ENCODE measurements at regions not wholly inside any gene's neighbourhood (a gene's known extent, or its start where the extent isn't known, plus 50 kb on each side); places are given as distances from the start of the nearest gene placed in this dataset.
A peak's percentile ranks its signal among the peaks of the same experiment; 100 is the strongest.

GRCh38 chr6:14709066-14709670 is 536.7 kb upstream of the JARID2 start:
- H3K4me3 Mint-ChIP-seq: no peak overlapping the region
- H3K9me3 Mint-ChIP-seq: peaks cover 0 to 7% of the 10 kb centered on the region in 2 donors
- ATAC-seq (no peak), DNase-seq (no peak)
- peaks cover 26% of the 10 kb centered on the region for H3K4me1 Mint-ChIP-seq
- H3K27me3 Mint-ChIP-seq: no peaks in the 10 kb centered on the region
- no peak overlapping the region for H3K27ac Mint-ChIP-seq

GRCh38 chr6:14709900-14710299 is 536.0 kb upstream of the JARID2 start:
- Mint-ChIP-seq H3K27ac (peak overlapping the region in 1 of 2 donors; percentile 53), H3K4me1 (peaks cover 26% of the 10 kb centered on the region), H3K4me3 (no peak overlapping the region), H3K27me3 (no peaks in the 10 kb centered on the region), H3K9me3 (peaks cover 0 to 7% of the 10 kb centered on the region in 2 donors)
- ATAC-seq (no peak), DNase-seq (no peak)

DNA sequence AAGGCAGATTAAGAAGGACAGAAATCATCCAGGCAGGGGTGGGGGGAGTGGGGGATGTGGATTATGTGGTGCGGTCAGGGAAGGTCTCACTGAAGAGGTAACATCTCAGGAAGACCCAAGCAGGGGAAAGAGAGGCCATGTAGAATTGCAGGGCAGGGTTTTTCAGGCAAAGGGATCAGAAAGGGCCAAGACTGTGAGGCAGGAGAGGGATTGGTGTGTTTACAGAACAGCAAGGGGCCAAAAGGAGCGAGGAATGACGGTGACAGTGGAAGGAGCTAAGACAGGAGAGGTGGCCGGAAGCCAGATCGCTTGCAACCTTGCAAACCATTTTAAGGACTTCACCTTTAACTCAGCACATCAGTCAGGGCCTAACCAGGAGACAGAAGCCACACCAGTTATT is 535.4 kb upstream of the JARID2 start:
- Mint-ChIP-seq H3K27ac (no peak overlapping the region), H3K4me3 (no peak overlapping the region), H3K27me3 (no peaks in the 10 kb centered on the region), H3K4me1 (peaks cover 26% of the 10 kb centered on the region), H3K9me3 (peaks cover 0 to 7% of the 10 kb centered on the region in 2 donors)
- DNase-seq: no peak
- no peak for ATAC-seq

- peaks cover 23% of the 10 kb centered on the region for H3K4me1 Mint-ChIP-seq
- peak; percentile 48 to 59 for DNase-seq
Measured at GRCh38 chr6:14711056-14711703, 534.7 kb upstream of the JARID2 start.

GRCh38 chr6:14711704-14712379 is 534.0 kb upstream of the JARID2 start:
- Mint-ChIP-seq H3K4me1 (peaks cover 21% of the 10 kb centered on the region), H3K9me3 (peaks cover 0 to 7% of the 10 kb centered on the region in 2 donors), H3K27ac (peak overlapping the region in 1 of 2 donors; percentile 23), H3K4me3 (no peak overlapping the region), H3K27me3 (no peaks in the 10 kb centered on the region)
- DNase-seq: no peak
- ATAC-seq: no peak

More at GRCh38 chr6:14711056-14711703, 534.7 kb upstream of the JARID2 start:
- peak; percentile 88 for ATAC-seq
- H3K27me3 Mint-ChIP-seq: no peaks in the 10 kb centered on the region
- H3K27ac Mint-ChIP-seq: peak overlapping the region; percentile 19 to 86
- H3K4me3 Mint-ChIP-seq: no peak overlapping the region
- H3K9me3 Mint-ChIP-seq: peaks cover 0 to 7% of the 10 kb centered on the region in 2 donors

DNA sequence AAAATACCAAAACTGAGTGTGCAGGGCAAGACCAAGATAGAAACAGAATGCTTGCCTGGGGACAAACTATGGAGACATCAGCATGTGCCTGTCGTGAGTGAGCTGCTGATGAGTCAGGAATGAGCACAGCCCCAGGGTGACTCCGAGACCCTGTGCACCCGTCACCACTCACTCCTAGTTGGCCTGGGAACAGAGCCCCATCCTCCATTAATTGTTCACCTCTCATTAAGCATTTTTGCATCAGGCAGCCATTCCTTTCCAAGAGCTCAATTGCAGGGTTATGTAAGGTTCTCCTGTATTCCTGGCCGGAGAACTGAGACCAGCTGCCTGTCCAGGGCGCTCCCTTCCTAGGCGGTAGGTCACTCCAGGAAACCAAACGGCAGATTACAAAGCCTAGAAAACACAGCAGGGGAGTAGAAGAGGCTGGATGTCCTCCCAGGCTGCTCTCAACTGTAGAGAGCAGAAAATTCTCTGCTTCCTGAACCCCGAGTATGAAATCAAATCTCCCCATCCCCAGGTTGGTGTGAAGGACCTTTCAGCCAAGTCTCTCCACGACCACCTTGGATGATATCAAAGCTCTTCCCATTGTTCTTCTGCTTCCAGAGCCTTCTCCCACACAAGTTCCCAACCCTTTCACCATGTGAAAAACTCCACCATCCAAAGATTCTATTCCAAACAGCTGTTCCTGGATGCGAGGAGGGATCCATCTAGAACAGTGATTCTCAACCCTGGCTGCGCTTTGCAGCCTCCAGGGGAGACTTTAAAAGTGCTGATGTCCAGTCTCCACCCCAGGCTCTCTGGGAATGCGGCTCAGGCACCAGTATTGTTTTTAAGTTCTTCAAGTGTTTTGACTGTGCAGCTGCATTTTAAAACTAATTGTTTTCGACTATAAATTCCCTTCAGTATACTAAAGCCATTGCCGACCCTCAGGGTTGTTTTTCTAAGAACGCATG is 532.6 kb upstream of the JARID2 start:
- peak overlapping the region in 1 of 2 donors; percentile 23 for H3K27ac Mint-ChIP-seq
- no peak for ATAC-seq
- peaks cover 25% of the 10 kb centered on the region for H3K4me1 Mint-ChIP-seq
- H3K9me3 Mint-ChIP-seq: peaks cover 0 to under 1% of the 10 kb centered on the region in 2 donors
- DNase-seq: no peak
- H3K4me3 Mint-ChIP-seq: no peak overlapping the region
- no peaks in the 10 kb centered on the region for H3K27me3 Mint-ChIP-seq

DNA sequence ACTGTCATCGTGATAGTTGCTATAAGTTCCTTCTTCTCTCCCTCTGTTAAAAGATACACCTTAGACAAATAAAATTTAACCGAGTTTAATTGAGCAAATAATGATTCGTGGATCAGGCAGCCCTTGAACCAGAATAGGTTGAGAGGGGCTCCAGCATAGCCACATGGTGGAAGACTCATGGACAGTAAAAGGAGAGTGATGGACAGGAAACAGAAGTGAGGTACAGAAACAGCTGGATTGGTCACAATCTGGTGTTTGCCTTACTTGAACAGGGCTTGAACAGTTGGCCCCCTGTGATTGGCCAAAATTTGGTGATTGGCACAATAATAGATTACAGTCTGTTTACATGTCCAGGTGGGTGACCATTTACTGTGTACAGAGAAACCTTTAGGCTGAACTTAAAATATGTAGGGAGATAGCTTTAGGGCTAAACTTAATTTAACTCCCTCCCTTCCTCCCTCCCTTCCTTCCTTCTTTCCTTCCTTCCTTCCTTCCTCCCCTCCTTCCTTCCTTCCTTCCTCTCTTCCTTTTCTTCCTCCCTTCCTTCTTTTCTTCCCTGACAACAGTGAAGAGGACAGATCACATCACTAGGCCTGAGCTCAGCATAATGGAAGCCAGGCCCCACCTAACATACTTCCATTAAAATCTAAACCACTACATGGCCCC is 531.8 kb upstream of the JARID2 start:
- H3K4me3 Mint-ChIP-seq: no peak overlapping the region
- ATAC-seq (no peak), DNase-seq (no peak)
- no peaks in the 10 kb centered on the region for H3K27me3 Mint-ChIP-seq
- no peak overlapping the region for H3K27ac Mint-ChIP-seq
- H3K4me1 Mint-ChIP-seq: peaks cover 26% of the 10 kb centered on the region
- no peaks in the 10 kb centered on the region for H3K9me3 Mint-ChIP-seq

DNA sequence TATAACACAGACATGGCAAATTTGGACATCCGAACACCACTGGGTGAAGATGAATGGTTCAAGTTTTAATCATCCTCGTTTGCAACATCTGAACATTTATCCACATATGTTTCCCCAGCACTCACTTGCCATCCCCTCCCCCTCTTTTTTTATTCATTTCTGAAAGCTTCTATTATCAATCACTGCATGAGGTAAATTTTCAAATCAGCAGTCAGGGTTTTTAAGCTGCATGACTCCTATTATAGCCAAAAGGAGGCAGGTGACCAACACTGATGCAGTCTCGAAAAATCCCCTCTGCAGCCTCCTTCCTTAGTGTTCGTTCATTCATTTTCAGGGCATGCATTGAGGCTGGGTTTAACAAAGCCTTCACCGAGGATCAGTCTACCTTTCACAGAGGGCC is 530.8 kb upstream of the JARID2 start:
- Mint-ChIP-seq H3K4me3 (no peak overlapping the region), H3K4me1 (peaks cover 33% of the 10 kb centered on the region), H3K9me3 (no peaks in the 10 kb centered on the region), H3K27me3 (no peaks in the 10 kb centered on the region), H3K27ac (no peak overlapping the region)
- ATAC-seq: no peak
- DNase-seq: no peak

DNA sequence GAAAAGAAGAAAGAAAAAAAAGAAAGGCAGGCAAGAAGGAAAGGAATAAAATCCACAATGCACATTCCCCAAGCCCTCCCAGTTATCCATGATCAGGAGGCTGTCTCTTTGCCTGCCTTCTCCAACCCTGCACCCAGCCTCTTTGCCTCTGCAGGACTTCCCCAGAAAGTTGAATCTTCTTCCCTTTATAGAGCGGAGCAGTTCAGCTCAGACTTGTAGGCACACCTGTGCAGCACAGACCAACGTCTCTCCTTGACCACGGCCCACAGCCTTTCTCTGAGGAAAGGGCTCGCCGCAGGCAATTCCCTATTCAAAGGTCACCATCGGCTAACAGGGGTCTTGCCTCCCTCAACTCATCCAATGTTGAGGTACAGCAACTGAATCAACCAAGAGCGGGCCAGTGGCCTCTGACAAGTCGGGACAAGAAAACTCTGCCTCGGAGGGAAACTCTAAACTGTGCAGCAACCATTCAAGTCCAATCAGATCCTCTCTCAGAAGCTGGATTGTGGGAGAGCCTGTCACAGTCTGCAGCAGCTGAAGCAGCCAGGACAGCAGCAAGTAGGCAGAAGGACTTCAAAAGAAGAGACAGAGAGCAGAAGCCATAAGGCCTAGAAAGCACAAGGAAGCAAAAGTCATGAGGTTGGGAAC is 529.2 kb upstream of the JARID2 start:
- Mint-ChIP-seq H3K4me3 (no peak overlapping the region), H3K27ac (peak overlapping the region in 1 of 2 donors; percentile 59), H3K9me3 (no peaks in the 10 kb centered on the region), H3K4me1 (peaks cover 34% of the 10 kb centered on the region), H3K27me3 (no peaks in the 10 kb centered on the region)
- DNase-seq (no peak), ATAC-seq (no peak)

DNA sequence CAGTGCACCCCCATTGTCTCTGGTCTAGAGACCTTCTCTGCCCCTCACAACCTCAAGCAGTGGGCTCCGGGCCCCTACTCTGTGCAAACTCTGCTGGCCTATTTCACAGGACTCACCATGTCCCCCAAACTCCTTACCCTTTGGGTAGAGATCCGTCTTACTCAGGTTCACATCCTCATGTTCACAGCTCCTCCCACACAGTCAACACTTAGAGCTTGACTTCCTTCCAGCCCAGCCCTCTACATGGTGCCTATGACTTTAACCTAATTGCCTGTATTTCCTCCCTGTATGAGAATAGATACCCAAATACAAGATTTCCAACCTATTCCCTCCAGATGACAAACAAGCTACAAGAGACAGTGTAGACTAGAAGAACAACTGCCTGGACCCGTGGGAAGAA is 528.6 kb upstream of the JARID2 start:
- Mint-ChIP-seq H3K27ac (no peak overlapping the region), H3K9me3 (no peaks in the 10 kb centered on the region), H3K4me1 (peaks cover 34% of the 10 kb centered on the region), H3K27me3 (no peaks in the 10 kb centered on the region), H3K4me3 (no peak overlapping the region)
- DNase-seq (no peak), ATAC-seq (peak; percentile 82)

DNA sequence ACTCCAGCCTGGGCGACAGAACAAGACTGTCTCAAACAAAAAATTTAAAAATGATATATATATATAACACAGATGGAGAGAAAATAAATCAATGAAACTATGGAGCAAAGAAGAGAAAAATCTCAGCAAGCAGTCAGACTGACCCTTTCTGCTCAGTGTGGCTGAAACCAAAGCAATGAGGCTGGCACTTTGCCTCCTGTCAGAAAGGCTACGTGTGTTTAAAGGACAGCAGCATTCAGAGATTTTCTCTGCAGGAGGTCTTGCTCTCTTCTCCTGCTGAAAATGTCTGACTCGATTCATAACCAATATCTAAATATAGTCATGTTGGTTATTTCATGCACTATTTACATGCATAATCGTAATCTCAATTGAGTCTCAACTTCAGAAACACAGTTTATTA is 527.0 kb upstream of the JARID2 start:
- Mint-ChIP-seq H3K9me3 (peaks cover 0 to 7% of the 10 kb centered on the region in 2 donors), H3K4me3 (no peak overlapping the region), H3K27me3 (no peaks in the 10 kb centered on the region), H3K4me1 (peaks cover 48% of the 10 kb centered on the region), H3K27ac (no peak overlapping the region)
- DNase-seq: no peak
- ATAC-seq: no peak

DNA sequence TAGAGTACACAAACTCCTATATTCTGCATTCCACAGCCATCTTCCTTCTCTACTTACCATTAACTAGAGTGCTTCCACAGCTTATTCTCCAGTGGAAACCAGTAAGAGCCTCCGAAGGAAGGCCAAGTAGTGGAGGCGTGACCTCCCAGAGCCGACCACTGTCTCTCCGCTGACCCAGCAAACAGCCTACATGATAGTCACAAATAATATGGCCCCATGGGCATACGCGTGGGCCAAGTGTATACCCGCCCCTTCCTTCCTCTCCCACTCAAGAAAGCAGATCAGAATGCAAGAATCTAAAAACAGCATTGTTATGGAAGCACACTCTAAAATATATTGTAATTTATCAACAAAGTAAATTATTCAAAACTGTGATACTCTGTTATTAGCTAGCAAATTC is 526.6 kb upstream of the JARID2 start:
- ATAC-seq: no peak
- no peaks in the 10 kb centered on the region for H3K27me3 Mint-ChIP-seq
- H3K4me3 Mint-ChIP-seq: no peak overlapping the region
- H3K27ac Mint-ChIP-seq: no peak overlapping the region
- peaks cover 0 to 7% of the 10 kb centered on the region in 2 donors for H3K9me3 Mint-ChIP-seq
- DNase-seq: no peak
- H3K4me1 Mint-ChIP-seq: peaks cover 48% of the 10 kb centered on the region

GRCh38 chr6:14720411-14721102 is 525.3 kb upstream of the JARID2 start:
- ATAC-seq: no peak
- H3K4me1 Mint-ChIP-seq: peaks cover 48% of the 10 kb centered on the region
- DNase-seq: no peak
- no peak overlapping the region for H3K27ac Mint-ChIP-seq
- peaks cover 0 to 7% of the 10 kb centered on the region in 2 donors for H3K9me3 Mint-ChIP-seq
- H3K27me3 Mint-ChIP-seq: no peaks in the 10 kb centered on the region
- H3K4me3 Mint-ChIP-seq: no peak overlapping the region

GRCh38 chr6:14721103-14721758 is 524.6 kb upstream of the JARID2 start:
- no peak overlapping the region for H3K4me3 Mint-ChIP-seq

More at GRCh38 chr6:14721103-14721758, 524.6 kb upstream of the JARID2 start:
- Mint-ChIP-seq H3K27ac (no peak overlapping the region), H3K4me1 (peaks cover 48% of the 10 kb centered on the region), H3K27me3 (no peaks in the 10 kb centered on the region), H3K9me3 (peaks cover 0 to 7% of the 10 kb centered on the region in 2 donors)
- ATAC-seq (no peak), DNase-seq (no peak)

Measured in stimulated activated naive CD8-positive, alpha-beta T cell treated with anti-CD3 and anti-CD28 coated beads, Interleukin-15, amount 100 ng/mL, for 72 hours (primary cell).